ENCODE measurements at regions not wholly inside any gene's neighbourhood (a gene's known extent, or its start where the extent isn't known, plus 50 kb on each side); places are given as distances from the start of the nearest gene placed in this dataset.

DNA sequence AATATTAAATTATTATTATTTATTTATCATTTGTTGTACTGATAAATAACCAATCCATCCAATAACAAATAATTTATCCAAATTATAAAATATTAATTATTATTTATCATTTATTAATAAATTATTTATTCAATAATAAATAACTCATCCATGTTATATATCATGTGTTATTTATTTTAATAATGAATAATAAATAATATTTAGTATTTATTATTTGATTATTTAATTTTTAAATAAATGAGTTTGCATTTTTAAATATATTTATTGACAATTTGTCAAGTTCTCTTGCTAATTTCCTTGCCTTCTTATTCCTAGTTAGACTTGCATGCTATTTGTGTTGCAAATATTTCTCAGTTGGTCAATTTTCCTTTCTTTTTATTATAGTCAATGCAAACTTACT, 995.4 kb downstream of the TSN start:
- Histone ChIP-seq H3K27me3 (ENCODE audit: insufficient read depth, low read depth) (no peaks in the 10 kb centered on the region), H4K20me1 (ENCODE audit: insufficient read depth) (no peaks in the 10 kb centered on the region), H2AFZ (no peak overlapping the region), H3K9me2 (ENCODE audit: insufficient read depth) (no peaks in the 10 kb centered on the region), H3K4me2 (no peak overlapping the region), H3K79me2 (ENCODE audit: low read depth) (no peaks in the 10 kb centered on the region), H3K4me3 (no peak overlapping the region), H3K9me3 (ENCODE audit: insufficient read depth, low read depth) (no peaks in the 10 kb centered on the region), H3K36me3 (ENCODE audit: low read depth) (no peaks in the 10 kb centered on the region), H3F3A (ENCODE audit: insufficient read depth, low read depth) (peaks cover 15% of the 10 kb centered on the region; the same call in 1 of the 2 replicates), H3K27ac (no peak overlapping the region), H3K4me1 (replicated peaks; ENCODE audit: insufficient read depth) (peaks cover 20% of the 10 kb centered on the region)
- intact Hi-C loops (cut with micrococcal nuclease; ENCODE audit: unreplicated experiment) = no loop called here
- no TSS peak for BruUV-seq (replicated peaks)
- ChIA-PET CTCF (no interaction called here), POLR2A (ENCODE audit: unreplicated experiment) (no interaction called here)
- no peak for DNase-seq
- TF ChIP-seq CTCF (conservative IDR thresholded peaks at IDR 0.05) (no peak), EZH2 (IDR thresholded peaks at IDR 0.05; ENCODE audit: low read depth) (no peak)

GRCh38 chr2:122753336-122753735, 997.9 kb downstream of the TSN start:
- Histone ChIP-seq H3K9me2 (ENCODE audit: insufficient read depth) (no peaks in the 10 kb centered on the region), H3K4me3 (no peak overlapping the region), H3K9me3 (ENCODE audit: insufficient read depth, low read depth) (no peaks in the 10 kb centered on the region), H3K27ac (no peak overlapping the region), H3F3A (ENCODE audit: insufficient read depth, low read depth) (peaks cover 10% of the 10 kb centered on the region; the same call in 1 of the 2 replicates), H2AFZ (no peak overlapping the region), H3K4me1 (replicated peaks; ENCODE audit: insufficient read depth) (peaks cover 12% of the 10 kb centered on the region), H4K20me1 (ENCODE audit: insufficient read depth) (no peaks in the 10 kb centered on the region), H3K36me3 (ENCODE audit: low read depth) (no peaks in the 10 kb centered on the region), H3K27me3 (ENCODE audit: insufficient read depth, low read depth) (no peaks in the 10 kb centered on the region), H3K79me2 (ENCODE audit: low read depth) (no peaks in the 10 kb centered on the region), H3K4me2 (no peak overlapping the region)
- intact Hi-C loops (cut with micrococcal nuclease; ENCODE audit: unreplicated experiment) = no loop called here
- BruUV-seq (replicated peaks) = no TSS peak
- ChIA-PET CTCF (no interaction called here), POLR2A (ENCODE audit: unreplicated experiment) (no interaction called here)
- TF ChIP-seq CTCF (conservative IDR thresholded peaks at IDR 0.05) (no peak), EZH2 (IDR thresholded peaks at IDR 0.05; ENCODE audit: low read depth) (no peak)
- no peak for DNase-seq

GRCh38 chr2:122754561-122754960, 999.1 kb downstream of the TSN start:
- intact Hi-C loops (cut with micrococcal nuclease; ENCODE audit: unreplicated experiment) = no loop called here
- no peaks in the 10 kb centered on the region for H3K27me3 ChIP-seq (ENCODE audit: insufficient read depth, low read depth)

More at GRCh38 chr2:122754561-122754960, 999.1 kb downstream of the TSN start:
- H3K36me3 ChIP-seq (ENCODE audit: low read depth) = no peaks in the 10 kb centered on the region
- no peak overlapping the region for H3K4me2 ChIP-seq
- no peak overlapping the region for H3K27ac ChIP-seq
- H4K20me1 ChIP-seq (ENCODE audit: insufficient read depth) = no peaks in the 10 kb centered on the region
- CTCF ChIA-PET = no interaction called here
- H3K9me2 ChIP-seq (ENCODE audit: insufficient read depth) = no peaks in the 10 kb centered on the region
- H2AFZ ChIP-seq = no peak overlapping the region
- 0 out of 2 replicates have a peak, but pooled peaks cover 2% of the 10 kb centered on the region for H3F3A ChIP-seq (ENCODE audit: insufficient read depth, low read depth)
- no peaks in the 10 kb centered on the region for H3K9me3 ChIP-seq (ENCODE audit: insufficient read depth, low read depth)
- no peak overlapping the region for H3K4me3 ChIP-seq
- TF ChIP-seq CTCF (conservative IDR thresholded peaks at IDR 0.05) = no peak
- no peak for TF ChIP-seq EZH2 (IDR thresholded peaks at IDR 0.05; ENCODE audit: low read depth)
- no TSS peak for BruUV-seq (replicated peaks)
- H3K4me1 ChIP-seq (replicated peaks; ENCODE audit: insufficient read depth) = peaks cover 2% of the 10 kb centered on the region
- no peak for DNase-seq
- H3K79me2 ChIP-seq (ENCODE audit: low read depth) = no peaks in the 10 kb centered on the region
- POLR2A ChIA-PET (ENCODE audit: unreplicated experiment) = no interaction called here

Data from PC-9 (cell line).